BE2C (cell line): ENCODE measurements at regions not wholly inside any gene's neighbourhood (a gene's known extent, or its start where the extent isn't known, plus 50 kb on each side); places are given as distances from the start of the nearest gene placed in this dataset.

Source experiments
- DNase-seq: peaks from one replicate; pipeline ENCODE4 v3.0.0-alpha.2; 2020
- H3K27me3 ChIP-seq: fragments of 250-450 bp; sonication (Bioruptor Pico); 2 replicates; pipeline ENCODE4 v1.5.1; 2020; ENCODE audit warnings: mild to moderate bottlenecking
- H3K36me3 ChIP-seq: fragments of 250-450 bp; sonication (Bioruptor Pico); 2 replicates; pipeline ENCODE4 v1.5.1; 2020; ENCODE audit warnings: mild to moderate bottlenecking
- H3K4me1 ChIP-seq: fragments of 250-450 bp; sonication (Bioruptor Pico); 2 replicates; pipeline ENCODE4 v1.5.1; 2020
- H3K4me3 ChIP-seq: 2 replicates; pipeline ENCODE4 v1.5.1; 2011; ENCODE audit warnings: low read depth, low read length
- H3K9me3 ChIP-seq: fragments of 250-450 bp; sonication (Bioruptor Pico); 2 replicates; pipeline ENCODE4 v1.5.1; 2020
- TF ChIP-seq, protein P1 (sequence below): IDR thresholded peaks from 2 replicates; pipeline ENCODE4 v1.5.1; 2012; ENCODE audit warnings: mild to moderate bottlenecking, low read depth, low read length

DNA sequence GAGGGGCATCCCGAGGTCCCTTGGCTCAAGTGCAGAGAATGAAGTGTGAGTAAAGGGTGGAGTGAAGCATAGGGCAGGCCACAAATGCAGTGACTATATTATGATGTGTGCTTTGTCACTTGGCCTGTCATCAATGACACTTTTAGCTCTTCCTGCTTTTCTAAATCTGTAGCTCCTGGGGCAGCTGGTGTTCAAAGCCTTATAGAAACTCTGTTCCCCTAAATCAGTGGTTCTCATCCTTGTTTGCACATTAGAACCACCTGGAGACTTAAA lies 135.6 kb upstream of the LGALSL start:
- TF ChIP-seq, protein P1, sequence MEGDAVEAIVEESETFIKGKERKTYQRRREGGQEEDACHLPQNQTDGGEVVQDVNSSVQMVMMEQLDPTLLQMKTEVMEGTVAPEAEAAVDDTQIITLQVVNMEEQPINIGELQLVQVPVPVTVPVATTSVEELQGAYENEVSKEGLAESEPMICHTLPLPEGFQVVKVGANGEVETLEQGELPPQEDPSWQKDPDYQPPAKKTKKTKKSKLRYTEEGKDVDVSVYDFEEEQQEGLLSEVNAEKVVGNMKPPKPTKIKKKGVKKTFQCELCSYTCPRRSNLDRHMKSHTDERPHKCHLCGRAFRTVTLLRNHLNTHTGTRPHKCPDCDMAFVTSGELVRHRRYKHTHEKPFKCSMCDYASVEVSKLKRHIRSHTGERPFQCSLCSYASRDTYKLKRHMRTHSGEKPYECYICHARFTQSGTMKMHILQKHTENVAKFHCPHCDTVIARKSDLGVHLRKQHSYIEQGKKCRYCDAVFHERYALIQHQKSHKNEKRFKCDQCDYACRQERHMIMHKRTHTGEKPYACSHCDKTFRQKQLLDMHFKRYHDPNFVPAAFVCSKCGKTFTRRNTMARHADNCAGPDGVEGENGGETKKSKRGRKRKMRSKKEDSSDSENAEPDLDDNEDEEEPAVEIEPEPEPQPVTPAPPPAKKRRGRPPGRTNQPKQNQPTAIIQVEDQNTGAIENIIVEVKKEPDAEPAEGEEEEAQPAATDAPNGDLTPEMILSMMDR = no peak
- H3K9me3 ChIP-seq = no peaks in the 10 kb centered on the region
- no peaks in the 10 kb centered on the region for H3K4me1 ChIP-seq
- H3K27me3 ChIP-seq = no peaks in the 10 kb centered on the region
- DNase-seq = no peak
- H3K36me3 ChIP-seq = no peaks in the 10 kb centered on the region
- no peak overlapping the region for H3K4me3 ChIP-seq

DNA sequence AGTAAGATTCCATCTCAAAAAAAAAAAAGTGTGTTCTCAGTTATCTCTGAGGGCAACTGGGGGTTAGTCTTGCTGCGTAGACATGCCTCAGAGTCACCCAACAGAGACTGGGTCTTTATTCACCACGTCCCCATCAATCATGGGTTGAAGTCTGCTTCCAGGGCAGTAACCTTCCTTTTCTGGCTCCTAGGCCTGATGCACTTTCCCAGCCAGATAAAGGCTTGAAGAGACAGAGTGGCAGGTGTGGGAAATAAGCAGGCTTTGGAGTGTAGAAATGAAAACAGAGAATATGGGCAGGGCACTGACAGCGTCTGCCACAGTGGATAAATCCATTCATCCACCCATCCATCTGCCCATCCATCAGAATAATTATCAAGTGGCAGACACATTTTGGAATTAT lies 134.1 kb upstream of the LGALSL start:
- Histone ChIP-seq H3K27me3 (no peaks in the 10 kb centered on the region), H3K9me3 (no peaks in the 10 kb centered on the region), H3K36me3 (no peaks in the 10 kb centered on the region), H3K4me1 (no peaks in the 10 kb centered on the region), H3K4me3 (no peak overlapping the region)
- TF ChIP-seq, protein P1 = no peak
- DNase-seq = no peak

DNA sequence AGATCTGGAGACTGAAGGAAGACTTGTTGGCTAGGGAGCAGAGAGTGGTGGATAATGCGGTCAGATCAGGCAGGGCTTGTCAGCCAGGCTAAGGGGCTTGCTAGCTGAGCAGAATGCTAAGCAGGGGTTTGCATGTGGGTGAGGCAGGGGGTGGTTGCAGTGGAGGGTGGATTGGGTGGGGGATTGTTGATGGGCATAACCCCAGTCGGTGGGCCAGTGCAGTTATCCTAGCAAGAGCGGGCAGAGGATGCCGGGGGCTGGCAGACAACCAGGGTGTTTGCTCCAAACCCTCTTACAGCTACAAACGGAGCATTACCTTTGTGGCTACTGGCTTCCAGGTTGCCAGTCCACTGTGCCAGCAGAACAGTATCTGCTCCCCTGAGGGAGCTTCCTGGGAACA lies 131.5 kb upstream of the LGALSL start:
- peaks cover 3% of the 10 kb centered on the region; the same call in 1 of the 2 replicates for H3K4me1 ChIP-seq
- TF ChIP-seq, protein P1 = no peak
- H3K36me3 ChIP-seq = no peaks in the 10 kb centered on the region
- no peak overlapping the region for H3K4me3 ChIP-seq
- H3K27me3 ChIP-seq = no peaks in the 10 kb centered on the region
- no peaks in the 10 kb centered on the region for H3K9me3 ChIP-seq
- no peak for DNase-seq

DNA sequence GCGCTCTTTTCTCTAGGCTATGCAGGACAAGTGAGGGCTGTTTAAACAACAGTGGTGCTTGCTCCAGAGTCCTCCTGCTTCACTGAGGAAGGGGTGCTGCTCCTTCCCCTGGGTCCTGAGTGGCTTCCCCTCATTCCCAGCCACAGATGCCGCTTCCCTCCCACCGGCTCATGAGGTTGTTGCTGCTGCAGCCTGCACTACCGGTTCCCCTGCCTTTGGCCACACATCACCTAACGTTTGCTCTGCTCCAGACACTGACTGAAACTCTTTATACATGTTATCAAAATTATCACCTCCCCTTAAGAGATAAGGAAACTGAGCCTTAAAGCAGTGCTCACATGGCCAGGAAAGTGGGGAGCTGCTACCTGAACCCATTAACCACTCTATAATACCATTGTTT lies 130.8 kb upstream of the LGALSL start:
- Histone ChIP-seq H3K36me3 (no peaks in the 10 kb centered on the region), H3K27me3 (no peaks in the 10 kb centered on the region), H3K4me1 (peaks cover 4% of the 10 kb centered on the region; the same call in 1 of the 2 replicates), H3K4me3 (no peak overlapping the region), H3K9me3 (no peaks in the 10 kb centered on the region)
- TF ChIP-seq, protein P1 = no peak
- DNase-seq = no peak

DNA sequence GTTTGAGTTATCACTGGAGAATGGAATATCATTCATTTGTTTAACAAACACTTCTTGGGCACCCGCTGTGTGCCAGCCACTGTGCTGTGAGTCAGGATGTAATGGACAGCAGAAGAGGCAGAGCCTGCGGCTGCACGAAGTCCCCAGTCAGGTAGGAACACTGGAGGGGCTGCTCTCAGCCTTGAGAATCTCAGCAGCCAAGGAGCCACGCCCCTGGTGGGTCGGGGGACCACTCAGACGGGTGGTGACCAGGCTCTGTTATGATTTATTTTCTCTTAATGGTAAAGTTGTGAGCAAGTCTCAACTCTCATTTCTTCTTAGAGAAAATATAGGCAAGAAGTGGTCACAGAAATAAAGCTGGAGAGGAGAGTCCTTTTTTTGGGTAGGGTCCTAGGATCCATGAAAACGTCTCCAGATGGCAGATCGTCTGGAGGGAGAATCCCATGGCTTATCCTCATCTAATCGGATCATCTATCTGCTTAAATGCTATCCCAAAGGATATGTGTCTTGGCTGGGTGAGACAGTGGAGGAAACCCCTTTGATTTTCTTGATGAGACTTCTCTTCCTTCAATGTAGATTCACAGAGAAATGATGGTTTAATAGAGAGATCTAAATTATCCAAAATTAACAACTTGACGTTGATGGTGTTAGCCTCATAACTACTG lies 129.1 kb upstream of the LGALSL start:
- TF ChIP-seq, protein P1 = no peak
- Histone ChIP-seq H3K27me3 (no peaks in the 10 kb centered on the region), H3K4me1 (peaks cover 4% of the 10 kb centered on the region; the same call in 1 of the 2 replicates), H3K4me3 (no peak overlapping the region), H3K36me3 (no peaks in the 10 kb centered on the region), H3K9me3 (no peaks in the 10 kb centered on the region)
- DNase-seq = no peak

DNA sequence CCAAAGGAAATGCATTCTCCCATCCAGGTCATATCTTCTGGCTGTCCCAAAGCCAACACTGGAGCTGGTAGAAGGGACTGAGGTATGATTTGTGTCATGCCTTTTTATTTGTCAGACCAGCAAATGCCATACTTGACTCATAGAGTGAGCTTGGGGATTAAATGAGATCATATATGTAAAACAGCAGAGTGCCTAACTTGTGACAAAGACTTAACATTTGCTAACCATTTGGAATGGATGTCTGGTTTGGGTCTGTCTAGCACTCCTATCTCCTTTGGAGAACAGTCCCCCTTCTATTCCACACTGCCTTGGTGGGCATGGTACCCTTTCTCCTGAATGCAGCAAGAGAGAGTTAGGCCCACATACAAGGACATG lies 128.5 kb upstream of the LGALSL start:
- H3K4me3 ChIP-seq = no peak overlapping the region
- DNase-seq = no peak
- no peaks in the 10 kb centered on the region for H3K27me3 ChIP-seq
- no peaks in the 10 kb centered on the region for H3K9me3 ChIP-seq
- TF ChIP-seq, protein P1 = no peak
- no peaks in the 10 kb centered on the region for H3K36me3 ChIP-seq
- peaks cover 4% of the 10 kb centered on the region; the same call in 1 of the 2 replicates for H3K4me1 ChIP-seq
